ENCODE measurements at regions not wholly inside any gene's neighbourhood (a gene's known extent, or its start where the extent isn't known, plus 50 kb on each side); places are given as distances from the start of the nearest gene placed in this dataset.

DNA sequence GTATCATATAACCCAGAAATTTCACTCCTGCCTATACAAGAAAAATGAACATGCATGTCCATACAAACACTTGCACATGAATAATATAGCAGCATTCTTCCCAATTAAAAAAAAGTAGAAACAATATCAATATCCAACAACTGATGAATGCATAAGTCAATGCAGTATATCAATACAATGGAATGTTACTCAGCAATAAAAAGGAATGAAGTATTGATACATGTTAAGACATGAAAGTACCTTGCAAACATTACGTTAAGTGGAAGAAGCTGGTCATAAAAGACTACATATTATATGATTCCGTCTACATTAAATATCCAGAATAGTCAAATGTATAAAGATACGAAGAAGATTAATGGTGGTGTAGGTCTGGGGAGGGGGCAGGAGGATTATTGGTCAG, 73.9 kb upstream of the DRD2 start:
- H3K36me3 ChIP-seq (replicated peaks in 1 of 2) = no peaks in the 10 kb centered on the region
- H3K4me1 ChIP-seq (replicated peaks in 1 of 2) = no peaks in the 10 kb centered on the region
- TF ChIP-seq POLR2A (IDR thresholded peaks at IDR 0.05) = no peak
- intact Hi-C loops (cut with DNase I) = no loop called here
- DNase-seq = no peak
- H3K9me3 ChIP-seq (replicated peaks in 1 of 3) = no peaks in the 10 kb centered on the region
- H3K27me3 ChIP-seq = no peaks in the 10 kb centered on the region
- H3K27ac ChIP-seq = no peak overlapping the region
- H3K4me3 ChIP-seq = no peak overlapping the region
- WGBS, 4 donors = 79 to 94% (median 82%) methylated on average over 3 of the region's 3 CpGs

DNA sequence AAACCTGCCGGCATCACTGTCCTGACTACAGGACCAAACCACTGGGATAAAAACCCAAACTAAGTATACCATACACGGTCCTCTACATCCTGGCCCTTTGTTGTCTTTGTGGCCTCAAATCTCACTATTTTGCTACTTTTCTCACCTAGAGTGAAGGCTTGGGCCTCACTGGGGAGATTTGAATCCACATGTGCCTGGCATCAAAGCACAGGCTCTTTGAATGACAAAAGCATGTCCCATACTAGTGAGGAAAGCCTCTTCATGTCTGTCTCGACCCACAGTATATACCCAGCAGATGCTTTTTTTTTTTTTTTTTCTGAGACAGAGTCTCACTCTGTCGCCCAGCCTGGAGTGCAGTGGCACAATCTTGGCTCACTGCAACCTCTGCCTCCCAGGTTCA, 72.5 kb upstream of the DRD2 start:
- Histone ChIP-seq H3K36me3 (replicated peaks in 1 of 2) (no peaks in the 10 kb centered on the region), H3K27ac (no peak overlapping the region), H3K9me3 (replicated peaks in 1 of 3) (no peaks in the 10 kb centered on the region), H3K27me3 (no peaks in the 10 kb centered on the region), H3K4me1 (replicated peaks in 1 of 2) (no peaks in the 10 kb centered on the region), H3K4me3 (no peak overlapping the region)
- no peak for DNase-seq
- intact Hi-C loops (cut with DNase I) = no loop called here
- WGBS, 4 donors = 29 to 43% (median 39%) methylated on average over 4 of the region's 4 CpGs
- TF ChIP-seq, protein P1, sequence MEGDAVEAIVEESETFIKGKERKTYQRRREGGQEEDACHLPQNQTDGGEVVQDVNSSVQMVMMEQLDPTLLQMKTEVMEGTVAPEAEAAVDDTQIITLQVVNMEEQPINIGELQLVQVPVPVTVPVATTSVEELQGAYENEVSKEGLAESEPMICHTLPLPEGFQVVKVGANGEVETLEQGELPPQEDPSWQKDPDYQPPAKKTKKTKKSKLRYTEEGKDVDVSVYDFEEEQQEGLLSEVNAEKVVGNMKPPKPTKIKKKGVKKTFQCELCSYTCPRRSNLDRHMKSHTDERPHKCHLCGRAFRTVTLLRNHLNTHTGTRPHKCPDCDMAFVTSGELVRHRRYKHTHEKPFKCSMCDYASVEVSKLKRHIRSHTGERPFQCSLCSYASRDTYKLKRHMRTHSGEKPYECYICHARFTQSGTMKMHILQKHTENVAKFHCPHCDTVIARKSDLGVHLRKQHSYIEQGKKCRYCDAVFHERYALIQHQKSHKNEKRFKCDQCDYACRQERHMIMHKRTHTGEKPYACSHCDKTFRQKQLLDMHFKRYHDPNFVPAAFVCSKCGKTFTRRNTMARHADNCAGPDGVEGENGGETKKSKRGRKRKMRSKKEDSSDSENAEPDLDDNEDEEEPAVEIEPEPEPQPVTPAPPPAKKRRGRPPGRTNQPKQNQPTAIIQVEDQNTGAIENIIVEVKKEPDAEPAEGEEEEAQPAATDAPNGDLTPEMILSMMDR (IDR thresholded peaks at IDR 0.05) = no peak
- no peak for TF ChIP-seq POLR2A (IDR thresholded peaks at IDR 0.05)

DNA sequence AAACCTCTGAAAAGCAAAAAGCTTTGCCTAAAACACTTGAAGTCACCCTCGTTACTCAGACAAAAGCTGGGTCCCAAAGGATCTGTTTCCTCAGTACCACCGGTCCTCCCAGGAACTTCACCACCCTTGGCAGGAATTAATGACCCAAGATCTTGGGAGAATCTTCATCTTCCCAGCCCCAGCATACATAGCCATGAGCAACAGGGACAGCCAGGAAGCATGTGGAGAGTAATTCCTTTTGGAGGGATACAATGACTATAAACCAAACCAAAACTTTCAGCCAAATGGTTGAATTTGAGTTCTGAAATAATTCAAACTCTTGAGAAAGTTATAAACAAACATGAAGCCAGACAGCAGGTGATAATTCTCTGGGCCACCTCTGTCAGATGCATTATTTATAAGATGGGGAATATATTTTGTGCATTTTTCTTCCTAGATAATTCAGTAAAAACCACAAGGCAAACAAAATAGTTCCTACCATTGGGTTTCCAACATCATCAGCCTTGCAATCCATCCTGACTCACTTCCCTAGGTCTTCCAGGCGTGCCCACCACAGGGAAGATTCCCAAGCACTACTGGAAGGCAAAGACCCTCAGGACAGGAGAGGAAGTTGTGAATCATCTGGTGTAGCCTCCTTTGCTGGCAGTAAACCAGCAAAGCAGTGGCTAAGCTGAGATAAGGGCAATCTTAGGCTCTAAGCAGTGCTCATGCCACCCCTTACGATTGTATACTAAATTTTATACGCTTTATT, 71.7 kb upstream of the DRD2 start:
- intact Hi-C loops (cut with DNase I) = no loop called here
- no peaks in the 10 kb centered on the region for H3K4me1 ChIP-seq (replicated peaks in 1 of 2)
- no peaks in the 10 kb centered on the region for H3K27me3 ChIP-seq
- DNase-seq = no peak
- TF ChIP-seq POLR2A (IDR thresholded peaks at IDR 0.05) = no peak
- H3K36me3 ChIP-seq (replicated peaks in 1 of 2) = no peaks in the 10 kb centered on the region
- no peak overlapping the region for H3K27ac ChIP-seq
- WGBS, 4 donors = 57 to 62% (median 59%) methylated on average over 5 of the region's 5 CpGs
- no peaks in the 10 kb centered on the region for H3K9me3 ChIP-seq (replicated peaks in 1 of 3)
- no peak overlapping the region for H3K4me3 ChIP-seq

DNA sequence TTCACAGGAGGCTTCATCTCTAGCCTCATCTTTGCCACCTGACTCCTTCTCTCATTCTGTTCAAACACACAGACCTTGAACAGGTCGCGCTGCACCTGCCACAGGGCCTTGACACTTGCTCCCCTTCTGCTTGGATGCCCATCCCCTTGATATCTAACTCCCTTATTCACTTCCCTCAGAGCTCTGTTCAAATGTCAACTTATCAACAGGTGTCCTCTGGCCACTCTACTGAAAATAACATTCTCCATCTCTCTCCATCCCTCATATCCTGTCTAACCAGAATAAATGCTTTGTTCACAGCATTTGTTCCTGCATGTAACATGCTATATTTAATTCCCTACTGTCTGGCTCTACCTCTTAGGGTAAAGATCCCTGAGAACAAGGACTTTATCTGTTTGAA, 67.2 kb upstream of the DRD2 start:
- Histone ChIP-seq H3K27ac (no peak overlapping the region), H3K4me1 (replicated peaks in 1 of 2) (no peaks in the 10 kb centered on the region), H3K27me3 (no peaks in the 10 kb centered on the region), H3K36me3 (replicated peaks in 1 of 2) (no peaks in the 10 kb centered on the region), H3K9me3 (replicated peaks in 1 of 3) (no peaks in the 10 kb centered on the region), H3K4me3 (no peak overlapping the region)
- DNase-seq = no peak
- WGBS, 4 donors = 87 to 97% (median 92%) methylated on average over 2 of the region's 2 CpGs
- TF ChIP-seq, protein P1 (IDR thresholded peaks at IDR 0.05) = no peak
- no peak for TF ChIP-seq POLR2A (IDR thresholded peaks at IDR 0.05)
- intact Hi-C loops (cut with DNase I) = no loop called here

DNA sequence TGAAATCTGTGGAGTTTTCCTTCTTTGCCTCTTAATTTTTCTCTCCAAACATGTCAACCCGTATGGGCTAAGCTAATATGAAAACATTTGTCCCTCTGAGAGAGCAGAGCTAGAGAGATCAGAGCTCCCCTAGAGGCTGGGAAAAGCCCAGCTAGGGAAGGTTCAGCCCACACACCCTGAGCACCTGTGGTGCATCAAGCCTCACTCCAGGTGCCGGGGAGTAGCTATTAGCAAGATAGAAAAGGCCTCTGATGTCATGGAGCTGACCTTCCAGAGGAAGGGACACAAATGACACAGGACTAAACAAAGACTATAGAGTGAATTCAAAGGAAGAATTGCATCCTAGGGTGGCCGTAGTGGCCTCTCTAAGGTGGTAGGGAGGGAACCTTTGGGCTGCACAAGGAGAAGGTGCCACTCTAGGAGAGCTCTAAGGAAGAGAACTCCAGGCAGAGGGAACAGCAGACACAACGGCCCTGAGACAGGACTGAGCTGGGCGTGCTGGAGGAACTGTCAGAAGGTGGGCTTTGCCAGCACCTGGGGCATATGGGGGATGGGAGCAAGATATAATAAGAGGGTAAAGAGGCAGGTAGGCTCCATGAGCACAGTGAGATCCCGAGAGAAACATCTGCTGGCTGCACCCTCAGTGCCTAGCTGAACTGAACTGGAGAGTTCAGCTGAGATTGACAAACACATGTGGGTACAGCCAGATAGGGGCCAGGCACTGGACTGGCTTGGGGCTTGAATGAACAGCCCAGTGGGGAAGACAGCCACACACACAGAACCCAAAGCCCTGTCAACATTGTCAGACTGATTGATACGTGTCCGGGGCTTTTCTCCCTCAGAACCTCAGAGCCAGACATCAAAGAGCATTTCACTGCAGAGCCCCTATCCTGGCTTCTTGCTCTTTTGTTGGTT, 65.5 kb upstream of the DRD2 start:
- intact Hi-C loops (cut with DNase I) = no loop called here
- DNase-seq = no peak
- WGBS, 4 donors = 81 to 91% (median 85%) methylated on average over 8 of the region's 8 CpGs

More for the DNA sequence above, 65.5 kb upstream of the DRD2 start:
- H3K27me3 ChIP-seq = no peaks in the 10 kb centered on the region
- H3K36me3 ChIP-seq (replicated peaks in 1 of 2) = no peaks in the 10 kb centered on the region
- no peaks in the 10 kb centered on the region for H3K9me3 ChIP-seq (replicated peaks in 1 of 3)
- TF ChIP-seq, protein P1 (IDR thresholded peaks at IDR 0.05) = no peak
- TF ChIP-seq POLR2A (IDR thresholded peaks at IDR 0.05) = no peak
- H3K27ac ChIP-seq = no peak overlapping the region
- H3K4me1 ChIP-seq (replicated peaks in 1 of 2) = no peaks in the 10 kb centered on the region
- no peak overlapping the region for H3K4me3 ChIP-seq
